GM19240 (cell line): ENCODE measurements at regions not wholly inside any gene's neighbourhood (a gene's known extent, or its start where the extent isn't known, plus 50 kb on each side); places are given as distances from the start of the nearest gene placed in this dataset.
"Not testable (repeated sequence)": the region's sequence is repeated elsewhere in the genome, so short reads cannot be mapped to it uniquely, and the experiment has no call there.

ENCODE experiments used
- DNase-seq: peaks from one replicate; pipeline ENCODE4 v3.0.0; 2011; ENCODE audit warnings: low spot score; ENCODE audit not compliant: insufficient read length

DNA sequence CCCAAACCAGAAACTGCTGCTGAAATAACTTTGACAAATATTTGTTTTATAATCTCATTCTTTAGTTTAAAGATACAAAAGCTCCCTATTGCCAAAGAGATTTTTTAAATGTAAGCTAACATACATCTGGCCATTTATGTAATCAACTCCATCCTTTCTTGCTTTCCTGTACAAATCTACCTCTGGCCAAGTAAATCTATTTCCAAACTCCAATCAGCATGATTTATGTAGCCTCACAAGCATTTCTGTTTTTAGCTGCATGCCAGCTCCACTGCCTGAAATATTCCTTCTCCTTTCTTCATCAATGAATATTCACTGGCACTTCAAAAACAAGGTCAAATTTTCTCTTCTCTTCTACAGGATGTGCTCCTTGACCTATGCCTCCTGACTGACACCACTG is 80.0 kb downstream of the SHOX2 start:
- DNase-seq: no peak

- DNase-seq: not testable (repeated sequence)
These were observed 86.3 kb downstream of the SHOX2 start for GRCh38 chr3:158019897-158020296.

DNA sequence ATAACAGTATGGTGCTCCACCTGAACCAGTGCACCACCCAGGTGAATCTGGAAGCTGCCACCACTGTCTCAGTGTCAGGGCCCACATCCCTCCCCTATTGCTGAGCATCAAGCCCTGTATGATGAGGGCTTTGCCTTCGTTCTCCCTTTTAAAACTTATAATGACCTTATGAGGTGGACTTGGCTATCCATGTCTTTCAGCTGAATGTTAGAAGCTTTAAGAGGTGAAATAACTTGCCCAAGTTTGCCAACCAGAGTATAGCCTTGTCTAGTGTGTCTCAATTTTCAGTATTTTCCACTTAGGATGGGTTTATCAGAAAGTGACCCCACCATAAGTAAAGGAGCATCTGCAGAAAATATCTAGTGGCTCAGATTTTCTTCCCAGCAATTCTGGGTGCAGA is 87.8 kb downstream of the SHOX2 start:
- DNase-seq: no peak

GRCh38 chr3:158012901-158013300 is 93.3 kb downstream of the SHOX2 start:
- no peak for DNase-seq

DNA sequence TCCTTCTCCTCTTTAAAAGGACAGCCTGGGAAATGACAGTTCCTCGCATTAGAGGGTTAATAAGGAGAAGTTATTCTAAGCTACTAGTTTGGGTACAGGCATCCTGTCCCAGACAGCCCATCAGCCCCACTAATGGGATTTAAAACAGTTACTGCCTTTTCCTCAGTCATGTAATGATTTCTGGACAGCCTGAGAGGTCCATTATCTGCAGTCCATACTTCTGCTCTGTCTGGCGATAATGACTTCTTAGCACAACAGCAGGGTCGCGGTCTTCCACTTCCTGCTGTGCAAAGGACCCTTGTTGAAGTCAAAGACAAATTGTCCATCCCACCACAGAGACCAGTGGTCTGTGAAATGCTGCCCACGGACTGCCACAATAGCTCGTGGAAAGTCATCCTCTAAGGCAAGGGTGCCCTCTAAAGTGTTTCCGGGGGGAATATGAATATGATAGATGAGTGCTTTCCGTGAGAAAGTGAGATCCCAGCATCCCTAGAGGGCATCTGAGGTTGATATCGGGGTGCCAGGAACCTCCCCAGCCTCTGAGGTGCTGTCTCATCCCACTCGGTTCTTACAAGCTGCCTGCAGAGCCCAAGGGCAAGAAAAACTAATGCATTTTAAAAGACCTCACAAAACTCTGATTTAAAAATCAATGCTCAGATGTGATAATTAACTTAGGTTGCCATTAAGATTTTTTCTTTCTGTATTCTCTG is 100.7 kb downstream of the SHOX2 start:
- no peak for DNase-seq

GRCh38 chr3:157999246-157999645 is 107.0 kb downstream of the SHOX2 start:
- DNase-seq: no peak

GRCh38 chr3:157982359-157982758 is 123.9 kb downstream of the SHOX2 start:
- DNase-seq: no peak

GRCh38 chr3:157981819-157982218 is 124.4 kb downstream of the SHOX2 start:
- DNase-seq: no peak

GRCh38 chr3:157979022-157979421 is 127.2 kb downstream of the SHOX2 start:
- no peak for DNase-seq

DNA sequence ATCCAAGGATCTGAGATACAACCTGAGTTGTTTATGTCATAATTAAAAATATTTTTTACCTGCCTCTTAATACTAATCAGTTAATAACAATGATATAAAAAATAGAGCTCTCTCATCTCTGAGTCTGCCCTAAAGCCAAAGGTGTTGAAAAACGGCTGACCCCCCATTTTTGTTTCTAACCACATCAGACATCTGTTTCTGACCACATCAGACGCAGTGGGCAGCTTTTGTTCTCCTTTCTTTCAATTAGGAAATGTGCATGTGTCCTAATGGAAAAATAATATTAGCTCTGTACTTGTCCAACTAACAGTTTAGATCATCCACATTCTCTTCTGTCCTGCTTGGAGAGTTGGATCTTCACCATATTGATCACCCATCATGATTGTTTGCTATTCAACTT is 144.6 kb downstream of the SHOX2 start:
- no peak for DNase-seq

GRCh38 chr3:157958457-157958856 is 147.8 kb downstream of the SHOX2 start:
- DNase-seq: no peak

- no peak for DNase-seq
These were observed 149.4 kb downstream of the SHOX2 start for GRCh38 chr3:157956850-157957249.

GRCh38 chr3:157956176-157956575 is 150.0 kb downstream of the SHOX2 start:
- no peak for DNase-seq

- no peak for DNase-seq
These were observed 152.7 kb downstream of the SHOX2 start for GRCh38 chr3:157953565-157953964.

DNA sequence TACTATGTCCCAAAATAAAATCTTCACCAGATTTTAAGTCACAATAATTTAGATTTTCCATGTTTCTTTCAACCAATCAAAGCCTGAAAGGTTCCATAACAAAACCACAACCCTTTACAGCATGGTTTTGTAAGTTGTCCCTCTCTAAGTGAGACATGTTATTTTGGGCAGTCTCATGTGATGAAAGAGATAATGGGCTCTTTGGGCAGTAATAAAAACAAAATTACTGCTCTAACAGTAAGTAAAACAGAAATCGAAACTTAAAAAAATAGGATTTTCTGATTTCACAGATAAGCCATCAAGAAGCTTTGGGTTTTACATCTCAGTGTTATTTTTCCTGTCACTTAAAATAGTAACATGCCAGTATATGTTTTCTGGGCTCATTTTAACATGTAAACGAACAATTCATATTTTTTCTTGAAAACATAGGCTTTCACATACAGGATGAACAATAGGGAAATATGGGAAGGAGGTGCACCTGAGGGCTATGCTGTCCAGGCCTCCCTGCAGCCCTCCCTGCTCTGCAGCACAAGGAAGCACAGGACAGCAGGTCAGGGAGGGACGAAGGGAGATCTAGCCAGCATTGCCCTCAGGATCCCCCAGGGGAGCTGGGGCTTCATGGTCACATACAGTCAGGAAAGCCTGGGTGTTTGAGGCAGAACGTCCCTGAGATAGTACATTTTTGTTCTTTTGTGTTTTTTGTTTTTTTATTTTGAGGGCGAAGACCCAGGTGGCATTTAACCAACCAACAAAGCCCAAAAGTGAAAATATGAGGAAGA is 157.4 kb downstream of the SHOX2 start:
- no peak for DNase-seq

- no peak for DNase-seq
These were observed 167.1 kb downstream of the SHOX2 start for GRCh38 chr3:157939166-157939565.

- DNase-seq: no peak
These were observed 168.0 kb downstream of the SHOX2 start for GRCh38 chr3:157938154-157938779.

DNA sequence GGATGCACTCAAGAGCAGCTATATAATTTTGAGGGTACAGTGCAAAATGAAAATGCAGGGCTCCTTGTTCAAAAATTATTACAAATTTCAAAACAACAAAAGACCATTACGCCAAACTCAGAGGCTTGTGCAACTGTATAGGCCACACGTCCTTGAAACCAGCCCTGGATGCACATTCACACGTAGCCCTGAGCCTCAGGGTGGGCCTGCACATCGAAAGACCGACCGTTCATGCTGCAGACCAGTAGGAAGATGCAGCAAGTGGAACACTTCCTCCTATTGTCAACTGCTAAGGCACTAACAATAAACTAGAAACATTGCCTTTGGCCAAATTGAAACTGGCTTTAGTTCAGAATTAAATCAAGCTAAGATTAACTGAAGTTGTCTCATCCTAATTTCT is 174.7 kb downstream of the SHOX2 start:
- no peak for DNase-seq

DNA sequence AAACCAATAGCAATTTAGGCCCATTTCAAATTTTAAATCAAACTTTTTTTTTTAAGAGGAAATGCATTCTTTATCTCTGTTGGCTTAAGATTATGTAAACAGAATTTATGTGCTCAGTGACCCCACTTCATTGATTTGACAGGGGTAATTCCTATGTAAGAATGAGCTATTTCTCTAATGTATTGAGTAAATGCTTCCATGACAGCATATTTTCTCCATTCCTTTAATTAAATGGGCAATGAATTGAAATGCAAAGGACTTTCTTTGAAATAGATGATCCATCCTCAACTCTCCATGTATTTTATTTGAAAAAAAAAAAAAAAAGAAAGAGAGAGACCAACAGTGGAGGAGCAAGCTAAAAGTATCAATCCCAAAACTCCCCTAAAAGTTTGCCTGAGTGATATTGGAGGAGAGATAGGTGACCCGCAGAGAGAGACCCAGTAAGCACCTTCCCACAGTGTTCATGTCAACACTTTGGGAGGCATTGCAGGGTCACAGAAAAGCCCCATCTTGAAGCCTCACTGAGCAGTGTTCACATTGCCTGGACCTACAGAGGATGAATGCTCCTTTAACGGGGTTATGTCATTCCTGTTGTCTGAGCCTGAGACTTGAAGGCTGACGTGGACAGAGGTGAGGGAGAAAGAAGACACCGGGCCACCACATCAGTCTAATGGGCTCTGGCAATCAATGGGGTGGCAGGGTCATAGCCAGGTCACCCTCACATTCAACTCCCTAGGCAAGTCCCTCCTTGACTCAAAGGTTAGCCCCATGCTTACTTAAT is 176.0 kb downstream of the SHOX2 start:
- no peak for DNase-seq

GRCh38 chr3:157926822-157927221 is 179.4 kb downstream of the SHOX2 start:
- no peak for DNase-seq

DNA sequence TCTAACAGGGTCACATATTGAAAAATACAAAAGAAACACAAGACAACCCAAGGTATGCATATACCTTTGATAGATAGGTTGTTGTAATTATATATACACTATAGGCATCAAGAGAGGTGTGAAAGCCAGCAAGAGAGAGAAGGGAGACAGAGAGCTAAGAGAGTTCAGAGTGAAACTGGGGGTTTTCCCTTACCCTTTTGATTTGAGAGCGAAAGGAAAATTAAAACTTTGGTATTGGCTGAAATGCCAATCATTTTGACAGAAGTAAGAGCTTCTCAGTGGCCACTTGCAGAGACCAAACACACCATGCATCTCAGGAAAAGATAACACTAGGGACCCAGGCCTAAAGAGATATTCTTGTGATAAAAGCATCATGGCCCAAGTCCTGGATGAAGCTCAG is 183.6 kb downstream of the SHOX2 start:
- DNase-seq: no peak

DNA sequence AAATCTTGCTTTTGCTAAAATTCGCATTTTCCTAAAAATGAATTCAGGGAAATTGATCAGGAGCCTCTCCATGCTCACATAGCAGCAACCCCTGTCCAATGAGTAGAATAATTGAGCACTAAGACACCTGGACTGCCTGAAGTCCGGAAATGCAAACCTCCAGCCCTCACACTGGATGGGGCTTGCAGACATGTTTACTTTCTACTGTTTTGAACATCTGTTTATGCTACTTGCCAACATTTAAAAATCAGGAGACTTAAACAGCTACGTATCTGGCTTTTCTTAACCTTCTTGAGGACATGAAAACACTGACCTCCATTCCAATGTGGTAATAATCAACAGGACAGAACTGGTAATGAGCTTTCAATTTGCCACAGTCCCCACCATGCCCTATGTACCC is 184.4 kb downstream of the SHOX2 start:
- no peak for DNase-seq
